ENCODE measurements at regions not wholly inside any gene's neighbourhood (a gene's known extent, or its start where the extent isn't known, plus 50 kb on each side); places are given as distances from the start of the nearest gene placed in this dataset.

- ChIA-PET CTCF (no interaction called here), POLR2A (no interaction called here)
- H3K36me3 Mint-ChIP-seq, result no peaks in the 10 kb centered on the region
- no peaks in the 10 kb centered on the region for H3K9me3 Mint-ChIP-seq
- peaks cover 2% of the 10 kb centered on the region for H3K4me1 Mint-ChIP-seq (ENCODE audit: low read depth)
- no peak overlapping the region for H3K4me3 Mint-ChIP-seq
- intact Hi-C loops (cut with micrococcal nuclease), result no loop called here
- no peak for DNase-seq
- H3K27me3 Mint-ChIP-seq, result no peaks in the 10 kb centered on the region
- H3K27ac Mint-ChIP-seq, result no peak overlapping the region
Measured at GRCh38 chr2:128368437-128369107, 49.9 kb upstream of the HS6ST1 start.

GRCh38 chr2:128369108-128369555 lies 50.5 kb upstream of the HS6ST1 start:
- no peaks in the 10 kb centered on the region for H3K9me3 Mint-ChIP-seq
- H3K4me3 Mint-ChIP-seq, result no peak overlapping the region
- peaks cover 2% of the 10 kb centered on the region for H3K4me1 Mint-ChIP-seq (ENCODE audit: low read depth)
- DNase-seq, result no peak
- no peaks in the 10 kb centered on the region for H3K36me3 Mint-ChIP-seq
- intact Hi-C loops (cut with micrococcal nuclease), result no loop called here
- H3K27ac Mint-ChIP-seq, result no peak overlapping the region
- CTCF ChIA-PET, result no interaction called here
- no peaks in the 10 kb centered on the region for H3K27me3 Mint-ChIP-seq
- POLR2A ChIA-PET, result no interaction called here

- Mint-ChIP-seq H3K4me3 (no peak overlapping the region), H3K4me1 (ENCODE audit: low read depth) (peaks cover 2% of the 10 kb centered on the region), H3K9me3 (no peaks in the 10 kb centered on the region), H3K27me3 (no peaks in the 10 kb centered on the region), H3K36me3 (no peaks in the 10 kb centered on the region), H3K27ac (no peak overlapping the region)
- intact Hi-C loops (cut with micrococcal nuclease), result no loop called here
- CTCF ChIA-PET, result no interaction called here
- POLR2A ChIA-PET, result no interaction called here
- no peak for DNase-seq
Measured at GRCh38 chr2:128369602-128370467, 51.2 kb upstream of the HS6ST1 start.

- Mint-ChIP-seq H3K9me3 (no peaks in the 10 kb centered on the region), H3K27ac (no peak overlapping the region), H3K4me3 (no peak overlapping the region), H3K27me3 (no peaks in the 10 kb centered on the region), H3K36me3 (no peaks in the 10 kb centered on the region), H3K4me1 (ENCODE audit: low read depth) (peaks cover 2% of the 10 kb centered on the region)
- ChIA-PET CTCF (no interaction called here), POLR2A (no interaction called here)
- DNase-seq, result no peak
- intact Hi-C loops (cut with micrococcal nuclease), result no loop called here
Measured at GRCh38 chr2:128370468-128371247, 52.0 kb upstream of the HS6ST1 start.

- no peaks in the 10 kb centered on the region for H3K27me3 Mint-ChIP-seq
- H3K27ac Mint-ChIP-seq, result no peak overlapping the region
- ChIA-PET CTCF (interaction anchor here (0.9 kb wide), 1 partner anchor 50 kb away, joined by 3 read pairs; no protein-coding TSS in a partner anchor), POLR2A (no interaction called here)
- no peak for DNase-seq
- intact Hi-C loops (cut with micrococcal nuclease), result no loop called here
- H3K4me3 Mint-ChIP-seq, result no peak overlapping the region
- H3K4me1 Mint-ChIP-seq (ENCODE audit: low read depth), result peaks cover 2% of the 10 kb centered on the region
- H3K9me3 Mint-ChIP-seq, result no peaks in the 10 kb centered on the region
- H3K36me3 Mint-ChIP-seq, result no peaks in the 10 kb centered on the region
Measured at GRCh38 chr2:128371248-128371630, 52.6 kb upstream of the HS6ST1 start.

GRCh38 chr2:128371648-128372345 lies 53.1 kb upstream of the HS6ST1 start:
- intact Hi-C loops (cut with micrococcal nuclease), result no loop called here
- no peaks in the 10 kb centered on the region for H3K36me3 Mint-ChIP-seq
- no peaks in the 10 kb centered on the region for H3K9me3 Mint-ChIP-seq
- no peak overlapping the region for H3K4me3 Mint-ChIP-seq
- no peak overlapping the region for H3K27ac Mint-ChIP-seq
- no peak for DNase-seq
- H3K27me3 Mint-ChIP-seq, result no peaks in the 10 kb centered on the region
- CTCF ChIA-PET, result interaction anchor here (0.9 kb wide), 1 partner anchor 51 kb away, joined by 3 read pairs; no protein-coding TSS in a partner anchor
- H3K4me1 Mint-ChIP-seq (ENCODE audit: low read depth), result peaks cover 2% of the 10 kb centered on the region
- POLR2A ChIA-PET, result no interaction called here

GRCh38 chr2:128372621-128373341 lies 54.1 kb upstream of the HS6ST1 start:
- no peaks in the 10 kb centered on the region for H3K27me3 Mint-ChIP-seq
- intact Hi-C loops (cut with micrococcal nuclease), result no loop called here
- DNase-seq, result no peak
- H3K27ac Mint-ChIP-seq, result no peak overlapping the region
- no peaks in the 10 kb centered on the region for H3K36me3 Mint-ChIP-seq
- CTCF ChIA-PET, result no interaction called here
- no peak overlapping the region for H3K4me3 Mint-ChIP-seq
- POLR2A ChIA-PET, result no interaction called here
- H3K9me3 Mint-ChIP-seq, result no peaks in the 10 kb centered on the region
- H3K4me1 Mint-ChIP-seq (ENCODE audit: low read depth), result peaks cover 2% of the 10 kb centered on the region

- H3K9me3 Mint-ChIP-seq, result no peaks in the 10 kb centered on the region
- ChIA-PET CTCF (no interaction called here), POLR2A (no interaction called here)
- H3K4me1 Mint-ChIP-seq (ENCODE audit: low read depth), result peaks cover 2% of the 10 kb centered on the region
- no peak for DNase-seq
- H3K27me3 Mint-ChIP-seq, result no peaks in the 10 kb centered on the region
- H3K4me3 Mint-ChIP-seq, result no peak overlapping the region
- no peaks in the 10 kb centered on the region for H3K36me3 Mint-ChIP-seq
- no peak overlapping the region for H3K27ac Mint-ChIP-seq
- intact Hi-C loops (cut with micrococcal nuclease), result no loop called here
Measured at GRCh38 chr2:128373451-128374000, 54.9 kb upstream of the HS6ST1 start.

GRCh38 chr2:128374001-128374710 lies 55.5 kb upstream of the HS6ST1 start:
- POLR2A ChIA-PET, result no interaction called here
- Mint-ChIP-seq H3K27me3 (no peaks in the 10 kb centered on the region), H3K27ac (no peak overlapping the region), H3K4me1 (ENCODE audit: low read depth) (peaks cover 2% of the 10 kb centered on the region), H3K9me3 (no peaks in the 10 kb centered on the region), H3K4me3 (no peak overlapping the region), H3K36me3 (no peaks in the 10 kb centered on the region)
- no peak for DNase-seq
- CTCF ChIA-PET, result no interaction called here
- intact Hi-C loops (cut with micrococcal nuclease), result no loop called here

- Mint-ChIP-seq H3K27ac (no peak overlapping the region), H3K4me3 (no peak overlapping the region), H3K27me3 (no peaks in the 10 kb centered on the region), H3K4me1 (ENCODE audit: low read depth) (peaks cover 2% of the 10 kb centered on the region), H3K9me3 (no peaks in the 10 kb centered on the region), H3K36me3 (no peaks in the 10 kb centered on the region)
- ChIA-PET POLR2A (no interaction called here), CTCF (no interaction called here)
- DNase-seq, result no peak
- intact Hi-C loops (cut with micrococcal nuclease), result no loop called here
Measured at GRCh38 chr2:128374711-128375413, 56.2 kb upstream of the HS6ST1 start.

GRCh38 chr2:128375454-128375853 lies 56.8 kb upstream of the HS6ST1 start:
- H3K9me3 Mint-ChIP-seq, result no peaks in the 10 kb centered on the region
- DNase-seq, result no peak
- peaks cover 2% of the 10 kb centered on the region for H3K4me1 Mint-ChIP-seq (ENCODE audit: low read depth)
- no peaks in the 10 kb centered on the region for H3K36me3 Mint-ChIP-seq
- POLR2A ChIA-PET, result no interaction called here
- H3K27ac Mint-ChIP-seq, result no peak overlapping the region
- CTCF ChIA-PET, result no interaction called here
- H3K4me3 Mint-ChIP-seq, result no peak overlapping the region
- H3K27me3 Mint-ChIP-seq, result no peaks in the 10 kb centered on the region
- intact Hi-C loops (cut with micrococcal nuclease), result no loop called here

Measured in activated CD4-positive, alpha-beta memory T cell treated with anti-CD3 and anti-CD28 coated beads for 36 hours (primary cell).